GM12872 (cell line): ENCODE measurements at regions not wholly inside any gene's neighbourhood (a gene's known extent, or its start where the extent isn't known, plus 50 kb on each side); places are given as distances from the start of the nearest gene placed in this dataset.

ENCODE experiments used
- TF ChIP-seq, protein P1 (sequence below): IDR thresholded peaks from 3 replicates; pipeline ENCODE4 v1.5.1; 2011; ENCODE audit warnings: low read depth, mild to moderate bottlenecking, low read length, moderate library complexity; ENCODE audit not compliant: insufficient read depth

DNA sequence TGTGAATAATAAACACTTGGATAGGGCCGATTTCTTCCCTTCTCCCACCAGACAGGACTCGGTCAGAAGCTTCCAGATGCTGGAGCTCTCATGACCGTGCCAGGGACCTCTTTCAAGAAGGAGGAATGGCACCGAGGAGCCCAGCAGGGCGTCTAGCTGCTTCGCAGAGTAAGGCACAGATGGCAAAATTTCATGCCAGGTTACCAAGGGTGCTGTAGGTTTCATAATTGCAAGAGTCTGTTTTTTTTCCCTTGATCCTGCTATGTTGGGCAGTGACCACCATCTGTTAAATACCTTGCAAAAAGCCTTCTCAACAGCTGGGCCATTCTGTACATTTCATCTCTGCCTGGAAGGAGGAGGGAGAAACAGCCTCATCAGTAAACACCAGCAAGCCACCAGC lies 111.8 kb downstream of the EDN3 start:
- TF ChIP-seq, protein P1, sequence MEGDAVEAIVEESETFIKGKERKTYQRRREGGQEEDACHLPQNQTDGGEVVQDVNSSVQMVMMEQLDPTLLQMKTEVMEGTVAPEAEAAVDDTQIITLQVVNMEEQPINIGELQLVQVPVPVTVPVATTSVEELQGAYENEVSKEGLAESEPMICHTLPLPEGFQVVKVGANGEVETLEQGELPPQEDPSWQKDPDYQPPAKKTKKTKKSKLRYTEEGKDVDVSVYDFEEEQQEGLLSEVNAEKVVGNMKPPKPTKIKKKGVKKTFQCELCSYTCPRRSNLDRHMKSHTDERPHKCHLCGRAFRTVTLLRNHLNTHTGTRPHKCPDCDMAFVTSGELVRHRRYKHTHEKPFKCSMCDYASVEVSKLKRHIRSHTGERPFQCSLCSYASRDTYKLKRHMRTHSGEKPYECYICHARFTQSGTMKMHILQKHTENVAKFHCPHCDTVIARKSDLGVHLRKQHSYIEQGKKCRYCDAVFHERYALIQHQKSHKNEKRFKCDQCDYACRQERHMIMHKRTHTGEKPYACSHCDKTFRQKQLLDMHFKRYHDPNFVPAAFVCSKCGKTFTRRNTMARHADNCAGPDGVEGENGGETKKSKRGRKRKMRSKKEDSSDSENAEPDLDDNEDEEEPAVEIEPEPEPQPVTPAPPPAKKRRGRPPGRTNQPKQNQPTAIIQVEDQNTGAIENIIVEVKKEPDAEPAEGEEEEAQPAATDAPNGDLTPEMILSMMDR, result no peak

DNA sequence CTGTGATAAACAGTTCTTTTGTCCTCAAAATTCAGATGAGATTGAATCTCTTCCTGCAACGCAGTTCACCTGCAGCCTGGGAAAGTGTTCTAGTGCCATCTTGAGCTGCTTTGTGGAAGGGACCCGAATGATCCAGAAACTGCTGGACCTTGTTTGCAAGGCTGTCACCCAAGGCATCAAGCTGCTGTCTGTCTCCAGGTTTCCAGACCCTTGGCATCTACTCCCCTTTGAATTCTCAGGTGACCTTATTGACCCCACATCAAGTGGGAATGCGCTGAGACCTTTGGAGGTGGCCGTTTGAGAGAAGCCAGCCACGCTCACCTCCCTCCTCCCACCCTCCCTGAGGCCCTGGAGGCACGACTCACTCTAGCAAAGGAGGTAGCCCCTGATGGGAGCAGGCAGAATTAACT lies 112.5 kb downstream of the EDN3 start:
- TF ChIP-seq, protein P1, result no peak

DNA sequence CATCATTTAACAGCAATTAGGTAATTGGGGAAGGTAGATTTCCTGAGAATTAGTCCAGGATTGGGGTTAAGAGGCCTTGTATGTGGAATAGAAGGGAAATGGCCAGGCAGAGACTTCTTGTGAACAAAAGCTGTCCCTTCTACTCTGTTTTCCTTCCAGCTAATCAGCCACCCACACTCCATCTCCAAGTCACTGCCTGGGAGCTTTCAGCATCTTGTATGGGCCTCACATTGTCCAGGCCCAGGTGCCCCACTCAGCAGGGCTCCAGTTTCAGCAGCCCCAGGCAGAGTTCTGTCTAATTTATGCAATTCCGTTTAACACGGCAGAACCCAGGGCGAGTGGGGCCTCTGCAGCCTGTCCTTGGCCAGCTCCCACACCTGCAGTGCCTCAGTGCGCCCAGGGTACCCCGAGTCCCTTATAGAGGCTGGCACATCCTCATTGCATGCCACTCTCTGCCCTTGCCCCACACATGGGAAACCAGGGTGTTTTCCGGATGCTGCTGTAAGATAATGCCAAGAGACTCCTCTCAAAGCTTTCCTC lies 113.0 kb downstream of the EDN3 start:
- TF ChIP-seq, protein P1, result no peak

DNA sequence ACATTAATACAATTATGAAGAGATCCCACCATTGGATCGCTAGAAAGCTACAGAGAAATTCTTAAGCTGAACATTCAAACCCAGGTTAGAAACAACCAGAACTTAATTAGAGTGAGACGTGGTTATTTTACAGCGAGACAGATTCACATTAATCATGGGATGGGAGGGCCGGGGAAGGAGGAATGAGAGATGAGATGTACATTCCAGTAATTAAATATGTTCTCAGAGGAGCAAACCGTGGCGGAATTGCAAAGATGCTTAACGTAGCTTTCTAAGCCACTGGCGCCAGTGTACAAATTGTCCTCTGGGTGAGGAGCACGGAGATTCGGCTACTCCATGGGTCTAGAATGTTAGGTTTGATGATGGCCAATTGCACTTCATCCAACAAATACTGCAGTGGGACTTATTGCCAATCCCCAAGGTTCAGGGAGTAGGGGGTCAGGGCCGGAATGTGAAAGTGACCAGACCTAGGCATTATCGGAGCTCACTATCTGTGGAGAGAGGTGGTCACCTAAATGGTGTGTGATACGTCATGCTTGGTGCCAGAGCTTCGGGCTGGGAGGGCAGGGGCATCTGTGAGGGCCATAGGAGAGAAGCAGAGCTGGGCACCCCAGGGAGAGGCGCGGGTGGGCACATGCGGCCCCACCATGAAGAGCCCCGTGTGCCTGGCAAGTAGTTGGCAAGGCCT lies 114.7 kb downstream of the EDN3 start:
- TF ChIP-seq, protein P1, result no peak

DNA sequence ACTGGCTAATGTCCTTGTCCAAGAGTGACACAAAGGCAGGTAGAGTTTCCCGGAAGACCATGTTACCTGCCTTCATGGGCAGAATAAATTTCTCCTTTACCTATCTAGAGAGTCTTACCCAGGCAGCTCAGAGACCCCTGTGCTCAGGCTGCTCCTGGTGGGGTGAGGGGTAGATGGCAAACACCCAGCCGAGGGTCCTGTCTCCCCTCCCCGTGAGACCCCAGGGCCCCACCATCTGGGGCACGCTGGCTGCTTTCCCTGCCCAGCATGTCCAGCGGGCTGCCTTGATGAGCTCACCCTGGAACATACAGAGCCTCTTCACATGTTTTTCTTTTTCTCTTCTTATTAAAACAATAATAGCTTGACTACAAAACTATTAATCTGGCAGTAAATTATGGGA lies 116.5 kb downstream of the EDN3 start:
- TF ChIP-seq, protein P1, result no peak

DNA sequence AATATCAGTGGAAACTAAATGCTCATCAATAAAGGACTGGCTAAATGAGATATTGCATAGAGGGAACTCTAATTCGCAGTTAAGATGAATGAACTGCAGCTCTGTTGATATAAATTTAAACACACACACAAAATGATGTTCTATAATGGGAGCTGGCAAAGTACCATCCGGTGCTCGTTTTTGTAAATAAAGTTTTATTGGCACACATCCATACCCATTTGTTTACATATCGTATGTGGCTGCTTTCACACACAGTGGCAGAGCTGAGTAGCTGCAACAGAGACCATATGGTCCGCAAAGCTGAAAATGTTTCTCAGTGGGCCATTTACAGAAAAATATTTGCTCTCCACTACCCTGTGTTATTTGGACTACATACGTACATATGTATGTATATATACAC lies 120.7 kb downstream of the EDN3 start:
- TF ChIP-seq, protein P1, result no peak

DNA sequence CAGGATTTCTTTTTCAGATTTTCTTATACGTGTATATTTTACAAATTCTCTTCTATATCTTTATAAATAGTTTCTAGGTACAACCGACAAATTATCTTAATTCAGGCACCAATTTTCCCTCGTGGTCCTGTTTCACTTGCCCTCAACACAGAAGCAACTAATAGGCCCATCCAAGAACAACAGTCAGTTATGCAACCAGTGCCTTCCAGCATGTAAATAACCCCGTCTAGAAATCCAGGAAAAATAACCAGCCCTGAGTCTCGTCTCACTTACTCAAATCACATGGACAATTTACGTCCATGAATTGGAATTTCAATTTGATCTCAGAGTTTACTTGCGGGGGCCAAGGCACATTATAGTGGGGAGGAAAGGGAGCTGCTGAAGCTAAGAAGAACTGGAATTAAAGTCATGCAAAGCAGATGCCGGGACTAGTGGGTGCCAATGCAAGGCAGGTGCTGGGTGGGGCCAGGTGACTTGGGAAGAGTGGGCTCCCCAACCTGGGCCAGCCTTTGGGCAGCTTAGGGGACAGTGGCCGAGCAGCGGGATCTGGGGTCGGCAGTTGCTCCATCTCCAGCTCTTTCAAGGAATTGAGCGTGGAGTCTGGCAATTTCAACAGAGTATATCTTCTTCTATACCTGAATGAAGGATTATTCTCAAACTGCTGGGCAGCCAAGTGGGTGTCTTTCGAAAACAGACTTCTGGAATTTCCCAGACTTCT lies 121.7 kb downstream of the EDN3 start:
- TF ChIP-seq, protein P1, result no peak
